ENCODE measurements at regions not wholly inside any gene's neighbourhood (a gene's known extent, or its start where the extent isn't known, plus 50 kb on each side); places are given as distances from the start of the nearest gene placed in this dataset.

DNA sequence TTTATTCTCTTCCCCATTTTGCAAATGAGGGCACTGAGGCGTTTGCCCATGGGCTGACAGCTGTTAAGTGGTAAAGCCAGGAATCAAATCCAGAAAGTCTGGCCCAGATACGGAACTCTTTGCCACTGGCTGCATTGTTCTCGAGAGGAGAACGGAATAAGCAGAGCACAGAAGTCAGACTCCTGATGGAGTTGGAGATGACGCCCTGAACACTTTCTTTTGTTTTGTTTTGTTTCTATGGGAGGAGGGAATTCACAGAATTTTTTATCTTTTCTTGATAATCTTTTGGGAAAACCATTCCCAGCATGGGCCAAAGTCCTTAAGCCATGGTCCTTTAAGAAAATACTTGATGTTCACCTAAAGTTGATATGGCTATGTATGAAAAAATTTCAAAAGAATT is 322.2 kb downstream of the RDH14 start:
- TF ChIP-seq, protein P1, sequence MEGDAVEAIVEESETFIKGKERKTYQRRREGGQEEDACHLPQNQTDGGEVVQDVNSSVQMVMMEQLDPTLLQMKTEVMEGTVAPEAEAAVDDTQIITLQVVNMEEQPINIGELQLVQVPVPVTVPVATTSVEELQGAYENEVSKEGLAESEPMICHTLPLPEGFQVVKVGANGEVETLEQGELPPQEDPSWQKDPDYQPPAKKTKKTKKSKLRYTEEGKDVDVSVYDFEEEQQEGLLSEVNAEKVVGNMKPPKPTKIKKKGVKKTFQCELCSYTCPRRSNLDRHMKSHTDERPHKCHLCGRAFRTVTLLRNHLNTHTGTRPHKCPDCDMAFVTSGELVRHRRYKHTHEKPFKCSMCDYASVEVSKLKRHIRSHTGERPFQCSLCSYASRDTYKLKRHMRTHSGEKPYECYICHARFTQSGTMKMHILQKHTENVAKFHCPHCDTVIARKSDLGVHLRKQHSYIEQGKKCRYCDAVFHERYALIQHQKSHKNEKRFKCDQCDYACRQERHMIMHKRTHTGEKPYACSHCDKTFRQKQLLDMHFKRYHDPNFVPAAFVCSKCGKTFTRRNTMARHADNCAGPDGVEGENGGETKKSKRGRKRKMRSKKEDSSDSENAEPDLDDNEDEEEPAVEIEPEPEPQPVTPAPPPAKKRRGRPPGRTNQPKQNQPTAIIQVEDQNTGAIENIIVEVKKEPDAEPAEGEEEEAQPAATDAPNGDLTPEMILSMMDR (IDR thresholded peaks at IDR 0.05) = no peak
- TF ChIP-seq POLR2A (IDR thresholded peaks at IDR 0.05) = no peak
- no peaks in the 10 kb centered on the region for H3K9me3 ChIP-seq
- no peaks in the 10 kb centered on the region for H3K27me3 ChIP-seq
- no peak for ATAC-seq
- H3K36me3 ChIP-seq = no peaks in the 10 kb centered on the region
- WGBS, 4 donors = 58 to 69% (median 61%) methylated on average over 5 of the region's 5 CpGs
- intact Hi-C loops (cut with DNase I) = no loop called here
- no peak for DNase-seq
- H3K27ac ChIP-seq = no peak overlapping the region
- no peaks in the 10 kb centered on the region for H3K4me1 ChIP-seq
- H3K4me3 ChIP-seq = no peak overlapping the region

GRCh38 chr2:18237298-18237697 is 323.2 kb downstream of the RDH14 start:
- whole genome bisulfite sequencing, 4 donors = 73 to 81% (median 75%) methylated on average over 2 of the region's 2 CpGs
- no peaks in the 10 kb centered on the region for H3K36me3 ChIP-seq
- no peaks in the 10 kb centered on the region for H3K4me1 ChIP-seq
- TF ChIP-seq, protein P1 (IDR thresholded peaks at IDR 0.05) = no peak
- no peak for TF ChIP-seq POLR2A (IDR thresholded peaks at IDR 0.05)
- no peak overlapping the region for H3K4me3 ChIP-seq
- DNase-seq = no peak
- H3K27me3 ChIP-seq = no peaks in the 10 kb centered on the region
- H3K9me3 ChIP-seq = no peaks in the 10 kb centered on the region
- ATAC-seq = no peak
- intact Hi-C loops (cut with DNase I) = no loop called here
- no peak overlapping the region for H3K27ac ChIP-seq

DNA sequence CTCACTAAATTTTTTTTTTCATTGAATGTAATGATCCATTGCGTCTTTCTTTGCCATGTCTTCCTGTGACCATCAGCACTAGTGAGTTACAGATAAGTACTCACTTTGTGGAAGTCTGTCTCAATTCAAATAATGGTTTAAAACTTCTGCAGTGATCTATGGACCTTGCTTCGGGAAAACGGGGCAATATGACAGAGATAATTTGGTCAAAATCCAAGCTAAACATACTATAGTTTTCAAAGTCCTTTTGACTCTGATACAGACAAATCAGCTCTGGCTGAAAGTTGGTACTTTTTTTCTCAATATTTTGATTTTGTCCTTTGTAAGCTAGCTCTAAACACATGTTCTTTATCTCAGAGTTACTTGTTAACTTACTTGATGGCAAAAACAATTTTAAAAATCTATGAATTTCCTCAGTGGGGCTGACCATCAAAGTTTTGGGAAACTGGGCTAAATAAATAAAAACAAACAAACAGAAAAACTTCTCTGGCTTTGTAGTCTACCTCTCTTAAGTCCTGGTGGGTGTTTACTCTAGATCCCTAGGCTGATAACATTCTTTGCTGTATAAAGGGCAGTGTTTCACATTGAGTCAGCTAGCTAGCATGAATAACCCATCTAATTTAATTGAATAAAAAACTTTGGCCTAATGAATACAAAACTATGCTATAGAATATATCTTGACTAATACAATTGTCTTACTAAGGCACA is 327.6 kb downstream of the RDH14 start:
- Histone ChIP-seq H3K27ac (no peak overlapping the region), H3K4me1 (no peaks in the 10 kb centered on the region), H3K4me3 (no peak overlapping the region), H3K36me3 (no peaks in the 10 kb centered on the region), H3K9me3 (no peaks in the 10 kb centered on the region), H3K27me3 (no peaks in the 10 kb centered on the region)
- DNase-seq (no peak), ATAC-seq (no peak)
- WGBS, 4 donors = 42 to 58% (median 52%) methylated on average over 3 of the region's 3 CpGs
- intact Hi-C loops (cut with DNase I) = no loop called here
- no peak for TF ChIP-seq POLR2A (IDR thresholded peaks at IDR 0.05)
- TF ChIP-seq, protein P1 (IDR thresholded peaks at IDR 0.05) = no peak

DNA sequence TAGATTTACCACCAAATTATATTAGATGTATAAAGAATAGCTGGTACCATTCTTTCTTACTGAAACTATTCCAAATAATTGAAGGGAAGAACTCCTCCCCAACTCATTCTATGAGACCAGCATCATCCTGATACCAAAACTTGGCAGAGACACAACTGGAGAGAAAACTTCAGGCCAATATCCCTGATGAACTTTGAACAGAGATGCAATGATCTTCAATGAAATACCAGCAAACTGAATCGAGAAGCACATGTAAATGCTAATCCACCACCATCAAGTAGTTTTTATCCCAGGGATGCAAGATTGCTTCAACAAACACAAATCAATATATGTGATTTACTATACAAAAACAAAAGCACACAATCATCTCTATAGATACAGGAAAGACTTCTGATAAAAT is 329.8 kb downstream of the RDH14 start:
- ATAC-seq (no peak), DNase-seq (no peak)
- no peak overlapping the region for H3K27ac ChIP-seq
- H3K36me3 ChIP-seq = no peaks in the 10 kb centered on the region
- no peak overlapping the region for H3K4me3 ChIP-seq
- TF ChIP-seq, protein P1 (IDR thresholded peaks at IDR 0.05) = no peak
- TF ChIP-seq POLR2A (IDR thresholded peaks at IDR 0.05) = no peak
- no peaks in the 10 kb centered on the region for H3K4me1 ChIP-seq
- H3K27me3 ChIP-seq = no peaks in the 10 kb centered on the region
- H3K9me3 ChIP-seq = no peaks in the 10 kb centered on the region
- WGBS, 4 donors = 43 to 84% (median 81%) methylated on average over 1 of the region's 1 CpG
- intact Hi-C loops (cut with DNase I) = no loop called here
